ENCODE measurements at regions not wholly inside any gene's neighbourhood (a gene's known extent, or its start where the extent isn't known, plus 50 kb on each side); places are given as distances from the start of the nearest gene placed in this dataset.

GRCh38 chr14:61186341-61187195 is 94.6 kb downstream of the TMEM30B start:
- peaks cover 4% of the 10 kb centered on the region for H3K4me1 ChIP-seq (ENCODE audit: insufficient read depth, insufficient read length)
- H3K27me3 ChIP-seq (ENCODE audit: insufficient read depth, insufficient read length): no peaks in the 10 kb centered on the region
- H3K4me3 ChIP-seq (ENCODE audit: insufficient read length, low read depth): no peak overlapping the region
- TF ChIP-seq ZNF274 (IDR thresholded peaks at IDR 0.05; ENCODE audit: low read depth, low read length) (no peak), SUZ12 (IDR thresholded peaks at IDR 0.05; ENCODE audit: extremely low read depth, insufficient read depth, insufficient read length) (no peak), YY1 (IDR thresholded peaks at IDR 0.05; ENCODE audit: insufficient read depth, insufficient read length) (no peak)
- DNase-seq (ENCODE audit: low read depth, low spot score): no peak
- H3K36me3 ChIP-seq (ENCODE audit: insufficient read depth, insufficient read length, low read length): no peaks in the 10 kb centered on the region
- H3K9ac ChIP-seq (ENCODE audit: insufficient read length, low read depth): no peak overlapping the region
- no peaks in the 10 kb centered on the region for H3K9me3 ChIP-seq (ENCODE audit: insufficient read depth, low read length)

GRCh38 chr14:61185534-61185933 is 95.6 kb downstream of the TMEM30B start:
- TF ChIP-seq YY1 (IDR thresholded peaks at IDR 0.05; ENCODE audit: insufficient read depth, insufficient read length): no peak
- TF ChIP-seq ZNF274 (IDR thresholded peaks at IDR 0.05; ENCODE audit: low read depth, low read length): no peak
- peaks cover 4% of the 10 kb centered on the region for H3K4me1 ChIP-seq (ENCODE audit: insufficient read depth, insufficient read length)

DNA sequence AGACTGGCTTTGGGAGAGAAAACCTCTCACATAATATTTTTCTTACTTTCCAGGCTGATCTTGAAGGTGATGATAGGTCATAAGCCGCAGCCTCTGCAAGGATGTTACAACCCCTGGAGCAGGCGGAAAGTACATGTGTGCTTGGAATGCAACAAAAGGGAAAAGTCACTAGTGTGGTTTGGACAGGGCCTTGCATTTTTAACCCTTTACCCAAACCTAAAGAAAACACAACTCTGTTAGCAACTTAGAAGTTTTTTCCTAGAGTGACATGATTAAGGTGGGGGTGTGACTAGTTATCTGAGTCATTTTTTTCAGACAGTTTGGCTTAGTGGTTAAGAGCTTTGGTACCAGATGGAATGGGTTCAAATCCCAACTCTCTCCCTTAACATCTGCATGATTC is 97.0 kb downstream of the TMEM30B start:
- H3K27me3 ChIP-seq (ENCODE audit: insufficient read depth, insufficient read length): no peaks in the 10 kb centered on the region
- TF ChIP-seq YY1 (IDR thresholded peaks at IDR 0.05; ENCODE audit: insufficient read depth, insufficient read length): no peak
- no peak for TF ChIP-seq SUZ12 (IDR thresholded peaks at IDR 0.05; ENCODE audit: extremely low read depth, insufficient read depth, insufficient read length)
- no peak for TF ChIP-seq ZNF274 (IDR thresholded peaks at IDR 0.05; ENCODE audit: low read depth, low read length)
- DNase-seq (ENCODE audit: low read depth, low spot score): no peak

More at GRCh38 chr14:61185534-61185933, 95.6 kb downstream of the TMEM30B start:
- no peak for DNase-seq (ENCODE audit: low read depth, low spot score)
- no peak overlapping the region for H3K9ac ChIP-seq (ENCODE audit: insufficient read length, low read depth)
- no peaks in the 10 kb centered on the region for H3K9me3 ChIP-seq (ENCODE audit: insufficient read depth, low read length)
- H3K36me3 ChIP-seq (ENCODE audit: insufficient read depth, insufficient read length, low read length): no peaks in the 10 kb centered on the region
- H3K27me3 ChIP-seq (ENCODE audit: insufficient read depth, insufficient read length): no peaks in the 10 kb centered on the region
- H3K4me3 ChIP-seq (ENCODE audit: insufficient read length, low read depth): no peak overlapping the region

GRCh38 chr14:61183196-61183885 is 97.8 kb downstream of the TMEM30B start:
- TF ChIP-seq ZNF274 (IDR thresholded peaks at IDR 0.05; ENCODE audit: low read depth, low read length): no peak
- TF ChIP-seq SUZ12 (IDR thresholded peaks at IDR 0.05; ENCODE audit: extremely low read depth, insufficient read depth, insufficient read length): no peak
- TF ChIP-seq YY1 (IDR thresholded peaks at IDR 0.05; ENCODE audit: insufficient read depth, insufficient read length): no peak
- H3K4me1 ChIP-seq (ENCODE audit: insufficient read depth, insufficient read length): peaks cover 4% of the 10 kb centered on the region
- DNase-seq (ENCODE audit: low read depth, low spot score): no peak

More for the DNA sequence above, 97.0 kb downstream of the TMEM30B start:
- Histone ChIP-seq H3K4me1 (ENCODE audit: insufficient read depth, insufficient read length) (peaks cover 4% of the 10 kb centered on the region), H3K4me3 (ENCODE audit: insufficient read length, low read depth) (no peak overlapping the region), H3K9ac (ENCODE audit: insufficient read length, low read depth) (no peak overlapping the region), H3K36me3 (ENCODE audit: insufficient read depth, insufficient read length, low read length) (no peaks in the 10 kb centered on the region), H3K9me3 (ENCODE audit: insufficient read depth, low read length) (no peaks in the 10 kb centered on the region)

GRCh38 chr14:61179796-61180398 is 101.2 kb downstream of the TMEM30B start:
- Histone ChIP-seq H3K4me1 (ENCODE audit: insufficient read depth, insufficient read length) (no peaks in the 10 kb centered on the region), H3K4me3 (ENCODE audit: insufficient read length, low read depth) (no peak overlapping the region), H3K36me3 (ENCODE audit: insufficient read depth, insufficient read length, low read length) (no peaks in the 10 kb centered on the region), H3K27me3 (ENCODE audit: insufficient read depth, insufficient read length) (no peaks in the 10 kb centered on the region), H3K9me3 (ENCODE audit: insufficient read depth, low read length) (no peaks in the 10 kb centered on the region), H3K9ac (ENCODE audit: insufficient read length, low read depth) (no peak overlapping the region)
- no peak for DNase-seq (ENCODE audit: low read depth, low spot score)
- TF ChIP-seq SUZ12 (IDR thresholded peaks at IDR 0.05; ENCODE audit: extremely low read depth, insufficient read depth, insufficient read length) (no peak), ZNF274 (IDR thresholded peaks at IDR 0.05; ENCODE audit: low read depth, low read length) (no peak), YY1 (IDR thresholded peaks at IDR 0.05; ENCODE audit: insufficient read depth, insufficient read length) (no peak)

More at GRCh38 chr14:61183196-61183885, 97.8 kb downstream of the TMEM30B start:
- no peak overlapping the region for H3K4me3 ChIP-seq (ENCODE audit: insufficient read length, low read depth)
- H3K36me3 ChIP-seq (ENCODE audit: insufficient read depth, insufficient read length, low read length): no peaks in the 10 kb centered on the region
- no peaks in the 10 kb centered on the region for H3K9me3 ChIP-seq (ENCODE audit: insufficient read depth, low read length)
- no peak overlapping the region for H3K9ac ChIP-seq (ENCODE audit: insufficient read length, low read depth)
- no peaks in the 10 kb centered on the region for H3K27me3 ChIP-seq (ENCODE audit: insufficient read depth, insufficient read length)

DNA sequence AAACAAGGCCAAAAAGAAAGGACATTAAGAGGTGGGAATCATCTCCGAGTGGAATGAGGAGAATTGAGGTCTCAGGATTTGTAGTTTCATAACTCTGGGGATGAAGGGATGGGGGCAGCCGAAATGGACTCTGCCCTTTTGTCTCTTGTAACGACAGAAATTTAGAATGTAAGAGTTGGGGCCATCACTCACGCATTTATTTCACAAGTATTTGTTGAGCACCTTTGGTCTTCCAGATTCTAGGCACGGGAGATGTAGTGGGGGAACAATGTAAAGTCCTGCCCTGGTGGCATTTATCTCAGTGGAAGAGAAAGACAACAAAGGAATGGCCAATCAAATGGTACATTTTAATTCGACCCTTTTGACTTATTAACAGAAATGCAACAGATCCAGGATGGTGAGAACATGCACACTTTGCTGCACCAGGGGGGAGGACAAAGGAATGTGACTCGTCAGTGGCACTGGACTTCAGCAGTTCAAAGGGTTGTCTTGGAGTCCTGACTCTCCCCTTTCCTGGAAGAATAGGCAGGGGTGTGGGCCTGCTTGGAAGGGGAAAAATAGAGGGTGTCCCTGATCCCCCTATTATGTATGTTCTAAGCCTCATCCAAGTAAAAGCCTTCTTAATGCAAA is 102.0 kb downstream of the TMEM30B start:
- H3K9ac ChIP-seq (ENCODE audit: insufficient read length, low read depth): no peak overlapping the region
- no peak overlapping the region for H3K4me3 ChIP-seq (ENCODE audit: insufficient read length, low read depth)
- TF ChIP-seq YY1 (IDR thresholded peaks at IDR 0.05; ENCODE audit: insufficient read depth, insufficient read length): no peak
- DNase-seq (ENCODE audit: low read depth, low spot score): no peak
- H3K9me3 ChIP-seq (ENCODE audit: insufficient read depth, low read length): no peaks in the 10 kb centered on the region
- no peaks in the 10 kb centered on the region for H3K27me3 ChIP-seq (ENCODE audit: insufficient read depth, insufficient read length)
- no peaks in the 10 kb centered on the region for H3K4me1 ChIP-seq (ENCODE audit: insufficient read depth, insufficient read length)
- H3K36me3 ChIP-seq (ENCODE audit: insufficient read depth, insufficient read length, low read length): no peaks in the 10 kb centered on the region

Measured in NT2/D1 (cell line).